Mucosa of descending colon (tissue), 3 donors: ENCODE measurements at regions not wholly inside any gene's neighbourhood (a gene's known extent, or its start where the extent isn't known, plus 50 kb on each side); places are given as distances from the start of the nearest gene placed in this dataset.

Source experiments
- ATAC-seq: fragments of 200-7000 bp; cut with Tn5 transposase; one replicate; pipeline ENCODE4 v1.9.1; 2020; ENCODE audit warnings: mild to moderate bottlenecking, moderate library complexity
- DNase-seq, 3 donors: peaks; one replicate each; pipeline ENCODE4 v3.0.0-alpha.2; 2020
- H3K36me3 ChIP-seq: fragments of 200-600 bp; one replicate; pipeline ENCODE4 v1.8.0; 2021; ENCODE audit warnings: low read depth, mild to moderate bottlenecking
- H3K4me1 ChIP-seq: fragments of 200-600 bp; one replicate; pipeline ENCODE4 v1.8.0; 2021; ENCODE audit warnings: low read depth, mild to moderate bottlenecking
- H3K4me3 ChIP-seq: fragments of 200-600 bp; one replicate; pipeline ENCODE4 v1.8.0; 2021; ENCODE audit warnings: mild to moderate bottlenecking
- H3K9me3 ChIP-seq: fragments of 200-600 bp; one replicate; pipeline ENCODE4 v1.8.0; 2021; ENCODE audit warnings: mild to moderate bottlenecking
- intact Hi-C, 2 donors: fragments of 100-400 bp; cut with DNase I in 1 of 2; cut with micrococcal nuclease in 1 of 2; formaldehyde crosslinking; loops; one replicate each; pipeline versions ENCODE4 v1.11.0 to v1.11.1; 2022; cut with DNase I, micrococcal nuclease
- TF ChIP-seq, protein P1 (sequence below): fragments of 200-600 bp; IDR thresholded peaks from one replicate; pipeline ENCODE4 v1.8.0; 2022; ENCODE audit warnings: antibody characterized with exemption, mild to moderate bottlenecking
- donor health status: DM: no; HTN: no; CAD: no; lungs with moderate emphysema.
- donor health status: DM: no; HTN: no; CAD: no.
- donor health status: DM: no; HTN: yes; CAD: no.

GRCh38 chr12:13740149-13740545, 241.3 kb downstream of the GRIN2B start:
- Histone ChIP-seq H3K9me3 (no peaks in the 10 kb centered on the region), H3K4me1 (no peaks in the 10 kb centered on the region), H3K4me3 (no peak overlapping the region), H3K36me3 (no peaks in the 10 kb centered on the region)
- no peak for DNase-seq
- intact Hi-C loops, result no loop called here
- ATAC-seq, result no peak
- TF ChIP-seq, protein P1, sequence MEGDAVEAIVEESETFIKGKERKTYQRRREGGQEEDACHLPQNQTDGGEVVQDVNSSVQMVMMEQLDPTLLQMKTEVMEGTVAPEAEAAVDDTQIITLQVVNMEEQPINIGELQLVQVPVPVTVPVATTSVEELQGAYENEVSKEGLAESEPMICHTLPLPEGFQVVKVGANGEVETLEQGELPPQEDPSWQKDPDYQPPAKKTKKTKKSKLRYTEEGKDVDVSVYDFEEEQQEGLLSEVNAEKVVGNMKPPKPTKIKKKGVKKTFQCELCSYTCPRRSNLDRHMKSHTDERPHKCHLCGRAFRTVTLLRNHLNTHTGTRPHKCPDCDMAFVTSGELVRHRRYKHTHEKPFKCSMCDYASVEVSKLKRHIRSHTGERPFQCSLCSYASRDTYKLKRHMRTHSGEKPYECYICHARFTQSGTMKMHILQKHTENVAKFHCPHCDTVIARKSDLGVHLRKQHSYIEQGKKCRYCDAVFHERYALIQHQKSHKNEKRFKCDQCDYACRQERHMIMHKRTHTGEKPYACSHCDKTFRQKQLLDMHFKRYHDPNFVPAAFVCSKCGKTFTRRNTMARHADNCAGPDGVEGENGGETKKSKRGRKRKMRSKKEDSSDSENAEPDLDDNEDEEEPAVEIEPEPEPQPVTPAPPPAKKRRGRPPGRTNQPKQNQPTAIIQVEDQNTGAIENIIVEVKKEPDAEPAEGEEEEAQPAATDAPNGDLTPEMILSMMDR, result no peak

DNA sequence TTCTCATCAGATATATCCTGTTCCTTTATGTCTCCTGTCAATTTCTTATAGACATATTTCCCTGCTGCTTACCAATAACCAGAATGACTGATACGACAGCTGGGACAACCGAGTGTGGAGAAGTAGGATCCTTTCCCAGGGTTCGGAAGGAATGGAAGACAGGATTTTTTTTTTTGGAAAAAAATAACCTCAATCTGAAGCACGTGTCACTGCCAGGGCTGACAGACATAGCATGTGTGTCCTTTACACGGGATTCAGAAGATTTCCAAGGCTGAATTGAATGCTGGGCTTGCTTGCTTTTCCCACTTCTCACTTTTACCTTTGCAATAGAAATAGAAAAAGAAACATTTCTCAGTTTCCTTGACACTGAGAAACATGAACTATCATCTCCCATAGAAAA, 245.7 kb downstream of the GRIN2B start:
- Histone ChIP-seq H3K4me1 (no peaks in the 10 kb centered on the region), H3K4me3 (no peak overlapping the region), H3K36me3 (no peaks in the 10 kb centered on the region), H3K9me3 (no peaks in the 10 kb centered on the region)
- intact Hi-C loops, result loop anchor here in 1 of 2 donors (10.0 kb wide), 1 partner anchor 209 kb away; no protein-coding TSS in a partner anchor
- ATAC-seq, result no peak
- TF ChIP-seq, protein P1, result no peak
- DNase-seq, result no peak

DNA sequence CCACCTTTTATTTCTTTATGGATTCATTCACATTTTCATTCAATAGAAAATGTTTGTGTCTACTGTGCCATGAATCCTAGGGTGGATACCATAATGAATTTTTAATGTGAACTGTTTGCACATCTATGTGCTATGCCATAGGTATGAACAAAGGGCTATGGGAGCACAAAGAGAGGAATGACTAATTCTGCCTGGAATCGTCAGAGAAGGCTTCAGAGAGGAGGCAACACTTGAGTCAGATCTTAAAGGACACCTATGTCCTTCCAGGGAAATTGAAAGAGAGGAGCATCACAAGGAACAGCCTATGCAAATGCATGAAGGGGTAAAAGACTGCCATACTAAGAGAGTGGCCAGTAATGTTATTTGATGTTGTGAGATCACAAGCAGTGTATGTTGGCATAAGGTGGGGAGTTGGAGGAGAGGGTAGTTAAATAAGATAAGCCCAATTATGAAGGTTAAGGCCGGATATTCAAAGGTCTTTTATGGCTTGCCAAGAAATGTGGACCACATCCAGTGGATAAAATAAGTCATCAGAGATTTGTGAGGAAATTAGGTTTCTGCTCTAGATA, 246.7 kb downstream of the GRIN2B start:
- H3K4me3 ChIP-seq, result no peak overlapping the region
- intact Hi-C loops, result loop anchor here in 1 of 2 donors (10.0 kb wide), 1 partner anchor 210 kb away; no protein-coding TSS in a partner anchor
- no peaks in the 10 kb centered on the region for H3K36me3 ChIP-seq
- no peak for DNase-seq
- no peaks in the 10 kb centered on the region for H3K4me1 ChIP-seq
- no peaks in the 10 kb centered on the region for H3K9me3 ChIP-seq
- peak; percentile 78 for ATAC-seq
- TF ChIP-seq, protein P1, result no peak

DNA sequence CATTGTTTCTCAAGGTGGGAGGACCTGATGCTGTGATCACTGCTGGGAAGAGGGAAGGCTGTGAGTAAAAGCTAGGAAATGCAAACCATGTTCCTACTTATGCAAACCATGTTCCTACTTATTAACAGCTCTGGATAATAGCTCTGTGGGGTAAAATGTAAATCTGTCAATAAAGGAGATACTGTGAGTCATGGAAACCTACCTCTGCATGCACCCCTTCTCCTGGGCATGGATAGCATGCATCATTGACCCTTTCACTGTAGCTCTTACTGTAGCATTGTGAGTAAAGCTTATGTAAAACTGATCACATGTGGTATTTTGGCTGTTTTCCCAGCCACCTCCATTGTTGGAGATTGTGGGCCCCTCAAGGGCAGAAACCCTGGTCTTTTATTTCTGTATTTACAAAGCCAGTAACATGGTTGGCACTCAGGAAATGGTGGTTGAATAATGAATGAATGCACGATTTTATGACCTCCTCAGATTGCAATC, 253.7 kb downstream of the GRIN2B start:
- TF ChIP-seq, protein P1, result no peak
- no peaks in the 10 kb centered on the region for H3K9me3 ChIP-seq
- no peaks in the 10 kb centered on the region for H3K4me1 ChIP-seq
- H3K36me3 ChIP-seq, result no peaks in the 10 kb centered on the region
- DNase-seq (no peak), ATAC-seq (no peak)
- intact Hi-C loops, result no loop called here
- no peak overlapping the region for H3K4me3 ChIP-seq

DNA sequence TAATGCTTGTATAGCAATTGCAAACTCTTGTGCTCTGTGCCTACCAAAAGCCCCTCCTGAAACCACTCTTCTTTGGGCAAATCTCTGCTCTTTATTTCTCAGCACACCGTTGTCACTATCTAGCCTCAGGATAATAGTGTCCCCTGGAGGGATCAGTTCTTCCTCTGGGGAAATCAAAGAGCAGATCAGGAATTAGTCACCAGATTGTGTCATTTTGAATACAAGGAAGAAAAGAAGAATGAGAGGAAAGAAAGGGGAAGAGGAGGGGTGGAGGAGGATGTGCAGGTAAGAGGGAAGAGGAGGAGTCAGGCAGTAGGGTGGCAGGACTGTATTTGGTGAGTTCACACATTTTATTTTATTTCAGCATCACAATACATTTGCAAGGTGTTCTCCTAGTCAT, 256.4 kb downstream of the GRIN2B start:
- Histone ChIP-seq H3K4me3 (no peak overlapping the region), H3K9me3 (no peaks in the 10 kb centered on the region), H3K36me3 (no peaks in the 10 kb centered on the region), H3K4me1 (no peaks in the 10 kb centered on the region)
- DNase-seq (no peak), ATAC-seq (peak; percentile 57)
- TF ChIP-seq, protein P1, result no peak
- intact Hi-C loops, result no loop called here
